ENCODE measurements at regions not wholly inside any gene's neighbourhood (a gene's known extent, or its start where the extent isn't known, plus 50 kb on each side); places are given as distances from the start of the nearest gene placed in this dataset.
"Not testable (repeated sequence)": the region's sequence is repeated elsewhere in the genome, so short reads cannot be mapped to it uniquely, and the experiment has no call there.

- Mint-ChIP-seq H3K36me3 (no peaks in the 10 kb centered on the region), H3K9me3 (peaks cover 0 to 5% (median 0%) of the 10 kb centered on the region in 6 donors), H3K4me1 (no peaks in the 10 kb centered on the region), H3K27me3 (ENCODE audit: low read depth in 3 of 3) (peaks cover 0 to 7% (median 2%) of the 10 kb centered on the region in 3 donors), H3K4me3 (no peak overlapping the region), H3K27ac (no peak overlapping the region)
- DNase-seq = no peak
Measured at GRCh38 chrX:145881175-145881995, 63.8 kb downstream of the SLITRK2 start.

GRCh38 chrX:145886469-145886868 is 68.8 kb downstream of the SLITRK2 start:
- Mint-ChIP-seq H3K4me3 (no peak overlapping the region), H3K9me3 (peaks cover 0 to 13% (median 2%) of the 10 kb centered on the region in 6 donors), H3K27me3 (ENCODE audit: low read depth in 3 of 3) (peaks cover 0 to 6% (median 2%) of the 10 kb centered on the region in 3 donors), H3K4me1 (no peaks in the 10 kb centered on the region), H3K36me3 (no peaks in the 10 kb centered on the region), H3K27ac (no peak overlapping the region)
- no peak for DNase-seq

GRCh38 chrX:145910017-145910416 is 92.4 kb downstream of the SLITRK2 start:
- Mint-ChIP-seq H3K4me1 (no peaks in the 10 kb centered on the region), H3K27ac (no peak overlapping the region), H3K27me3 (ENCODE audit: low read depth in 3 of 3) (peaks cover 0 to 3% (median 2%) of the 10 kb centered on the region in 3 donors), H3K36me3 (no peaks in the 10 kb centered on the region), H3K9me3 (peaks cover 0 to 9% (median 3%) of the 10 kb centered on the region in 6 donors), H3K4me3 (no peak overlapping the region)
- DNase-seq = no peak

- peaks cover 0 to 6% (median under 1%) of the 10 kb centered on the region in 6 donors for H3K9me3 Mint-ChIP-seq
- no peak overlapping the region for H3K27ac Mint-ChIP-seq
- no peak for DNase-seq
- no peaks in the 10 kb centered on the region for H3K4me1 Mint-ChIP-seq
- H3K4me3 Mint-ChIP-seq = no peak overlapping the region
- peaks cover 0 to 2% (median 1%) of the 10 kb centered on the region in 3 donors for H3K27me3 Mint-ChIP-seq (ENCODE audit: low read depth in 3 of 3)
- no peaks in the 10 kb centered on the region for H3K36me3 Mint-ChIP-seq
Measured at GRCh38 chrX:145919400-145919799, 101.8 kb downstream of the SLITRK2 start.

GRCh38 chrX:145923376-145923775 is 105.7 kb downstream of the SLITRK2 start:
- peaks cover 0 to 1% (median 0%) of the 10 kb centered on the region in 3 donors for H3K27me3 Mint-ChIP-seq (ENCODE audit: low read depth in 3 of 3)

GRCh38 chrX:145936769-145937168 is 119.1 kb downstream of the SLITRK2 start:
- Mint-ChIP-seq H3K36me3 (no peaks in the 10 kb centered on the region), H3K9me3 (peaks cover 0 to 10% (median 5%) of the 10 kb centered on the region in 6 donors), H3K4me3 (no peak overlapping the region), H3K27ac (no peak overlapping the region), H3K27me3 (ENCODE audit: low read depth in 3 of 3) (peaks cover 0 to 7% (median 0%) of the 10 kb centered on the region in 3 donors), H3K4me1 (no peaks in the 10 kb centered on the region)
- no peak for DNase-seq

More at GRCh38 chrX:145923376-145923775, 105.7 kb downstream of the SLITRK2 start:
- no peaks in the 10 kb centered on the region for H3K36me3 Mint-ChIP-seq
- H3K27ac Mint-ChIP-seq = no peak overlapping the region
- no peaks in the 10 kb centered on the region for H3K4me1 Mint-ChIP-seq
- H3K4me3 Mint-ChIP-seq = no peak overlapping the region
- DNase-seq = no peak
- peaks cover 0 to 4% (median 0%) of the 10 kb centered on the region in 6 donors for H3K9me3 Mint-ChIP-seq

- no peak for DNase-seq
- Mint-ChIP-seq H3K4me1 (no peaks in the 10 kb centered on the region), H3K4me3 (no peak overlapping the region), H3K9me3 (peaks cover 0 to 4% (median 0%) of the 10 kb centered on the region in 6 donors), H3K27me3 (ENCODE audit: low read depth in 3 of 3) (peaks cover 0 to 2% (median 0%) of the 10 kb centered on the region in 3 donors), H3K36me3 (no peaks in the 10 kb centered on the region), H3K27ac (no peak overlapping the region)
Measured at GRCh38 chrX:145949056-145949455, 131.4 kb downstream of the SLITRK2 start.

- H3K27me3 Mint-ChIP-seq (ENCODE audit: low read depth in 3 of 3) = peaks cover 0 to 3% (median 0%) of the 10 kb centered on the region in 3 donors
- DNase-seq = no peak
- no peaks in the 10 kb centered on the region for H3K36me3 Mint-ChIP-seq
- no peak overlapping the region for H3K4me3 Mint-ChIP-seq
- H3K4me1 Mint-ChIP-seq = no peaks in the 10 kb centered on the region
- H3K27ac Mint-ChIP-seq = no peak overlapping the region
- H3K9me3 Mint-ChIP-seq = peaks cover 0 to 5% (median 0%) of the 10 kb centered on the region in 6 donors
Measured at GRCh38 chrX:145953628-145954027, 136.0 kb downstream of the SLITRK2 start.

GRCh38 chrX:145990051-145990450 is 172.4 kb downstream of the SLITRK2 start:
- peaks cover 0 to 8% (median 3%) of the 10 kb centered on the region in 6 donors for H3K9me3 Mint-ChIP-seq
- H3K36me3 Mint-ChIP-seq = no peaks in the 10 kb centered on the region

GRCh38 chrX:146006637-146007036 is 189.0 kb downstream of the SLITRK2 start:
- peaks cover 0 to 2% (median 0%) of the 10 kb centered on the region in 6 donors for H3K9me3 Mint-ChIP-seq
- no peaks in the 10 kb centered on the region for H3K27me3 Mint-ChIP-seq (ENCODE audit: low read depth in 3 of 3)
- H3K36me3 Mint-ChIP-seq = no peaks in the 10 kb centered on the region
- H3K4me3 Mint-ChIP-seq = no peak overlapping the region
- H3K4me1 Mint-ChIP-seq = no peaks in the 10 kb centered on the region
- DNase-seq = no peak
- H3K27ac Mint-ChIP-seq = no peak overlapping the region

More at GRCh38 chrX:145990051-145990450, 172.4 kb downstream of the SLITRK2 start:
- DNase-seq = no peak
- no peak overlapping the region for H3K27ac Mint-ChIP-seq
- H3K4me1 Mint-ChIP-seq = no peaks in the 10 kb centered on the region
- peaks cover 0 to 1% (median 1%) of the 10 kb centered on the region in 3 donors for H3K27me3 Mint-ChIP-seq (ENCODE audit: low read depth in 3 of 3)
- H3K4me3 Mint-ChIP-seq = no peak overlapping the region

- Mint-ChIP-seq H3K27me3 (ENCODE audit: low read depth in 3 of 3) (peaks cover 2% of the 10 kb centered on the region in 3 donors), H3K4me1 (no peaks in the 10 kb centered on the region), H3K27ac (no peak overlapping the region)
Measured at GRCh38 chrX:146036000-146036399, 218.4 kb downstream of the SLITRK2 start.

GRCh38 chrX:146041741-146042140 is 224.1 kb downstream of the SLITRK2 start:
- no peak for DNase-seq
- H3K4me1 Mint-ChIP-seq = no peaks in the 10 kb centered on the region
- no peak overlapping the region for H3K27ac Mint-ChIP-seq
- no peaks in the 10 kb centered on the region for H3K36me3 Mint-ChIP-seq
- peaks cover 0 to 2% (median 0%) of the 10 kb centered on the region in 3 donors for H3K27me3 Mint-ChIP-seq (ENCODE audit: low read depth in 3 of 3)
- peaks cover 0 to 12% (median 5%) of the 10 kb centered on the region in 6 donors for H3K9me3 Mint-ChIP-seq
- H3K4me3 Mint-ChIP-seq = no peak overlapping the region

More at GRCh38 chrX:146036000-146036399, 218.4 kb downstream of the SLITRK2 start:
- no peak for DNase-seq
- Mint-ChIP-seq H3K36me3 (no peaks in the 10 kb centered on the region), H3K9me3 (peaks cover 4 to 7% (median 6%) of the 10 kb centered on the region in 6 donors), H3K4me3 (no peak overlapping the region)

GRCh38 chrX:146046011-146046715 is 228.5 kb downstream of the SLITRK2 start:
- H3K9me3 Mint-ChIP-seq; DNase-seq; H3K27me3 Mint-ChIP-seq (ENCODE audit: low read depth in 3 of 3); H3K4me3 Mint-ChIP-seq; H3K4me1 Mint-ChIP-seq; H3K27ac Mint-ChIP-seq; H3K36me3 Mint-ChIP-seq: not testable (repeated sequence)

GRCh38 chrX:146049568-146049967 is 231.9 kb downstream of the SLITRK2 start:
- not testable (repeated sequence) for H3K27me3 Mint-ChIP-seq (ENCODE audit: low read depth in 3 of 3); H3K9me3 Mint-ChIP-seq; H3K27ac Mint-ChIP-seq; DNase-seq; H3K36me3 Mint-ChIP-seq; H3K4me1 Mint-ChIP-seq; H3K4me3 Mint-ChIP-seq

Measured in immature natural killer cell (primary cell).